Fibroblast of villous mesenchyme (primary cell): ENCODE measurements at regions not wholly inside any gene's neighbourhood (a gene's known extent, or its start where the extent isn't known, plus 50 kb on each side); places are given as distances from the start of the nearest gene placed in this dataset.
"Not testable (repeated sequence)": the region's sequence is repeated elsewhere in the genome, so short reads cannot be mapped to it uniquely, and the experiment has no call there.

ENCODE experiments used
- DNase-seq: peaks from one replicate; pipeline ENCODE4 v3.0.0-alpha.2; 2010; ENCODE audit warnings: low read depth
- H3K4me3 ChIP-seq: 2 replicates; pipeline ENCODE4 v1.5.1; 2011; ENCODE audit warnings: low read depth, mild to moderate bottlenecking, low read length
- CTCF ChIP-seq: IDR thresholded peaks from 2 replicates; pipeline ENCODE4 v1.5.1; 2012; ENCODE audit warnings: low read depth, mild to moderate bottlenecking, low read length; ENCODE audit not compliant: insufficient read depth

- no peak for TF ChIP-seq CTCF
- DNase-seq: no peak
These were observed 124.3 kb downstream of the PCDH10 start for GRCh38 chr4:133273401-133273800.

GRCh38 chr4:133270021-133270570 is 121.0 kb downstream of the PCDH10 start:
- DNase-seq: peak; percentile 1
- H3K4me3 ChIP-seq: no peak overlapping the region
- no peak for TF ChIP-seq CTCF

More at GRCh38 chr4:133273401-133273800, 124.3 kb downstream of the PCDH10 start:
- no peak overlapping the region for H3K4me3 ChIP-seq

- H3K4me3 ChIP-seq: no peak overlapping the region
- DNase-seq: no peak
- no peak for TF ChIP-seq CTCF
These were observed 119.1 kb downstream of the PCDH10 start for GRCh38 chr4:133268205-133268604.

GRCh38 chr4:133267506-133267905 is 118.4 kb downstream of the PCDH10 start:
- DNase-seq, H3K4me3 ChIP-seq: not testable (repeated sequence)

- DNase-seq, H3K4me3 ChIP-seq: not testable (repeated sequence)
These were observed 117.9 kb downstream of the PCDH10 start for GRCh38 chr4:133266966-133267365.

- not testable (repeated sequence) for H3K4me3 ChIP-seq
These were observed 115.2 kb downstream of the PCDH10 start for GRCh38 chr4:133264251-133264650.

GRCh38 chr4:133263104-133263503 is 114.0 kb downstream of the PCDH10 start:
- DNase-seq: no peak
- H3K4me3 ChIP-seq: no peak overlapping the region
- TF ChIP-seq CTCF: no peak

More at GRCh38 chr4:133264251-133264650, 115.2 kb downstream of the PCDH10 start:
- DNase-seq: not testable (repeated sequence)

GRCh38 chr4:133247861-133248260 is 98.8 kb downstream of the PCDH10 start:
- no peak for TF ChIP-seq CTCF

GRCh38 chr4:133245226-133245625 is 96.1 kb downstream of the PCDH10 start:
- no peak for TF ChIP-seq CTCF
- no peak overlapping the region for H3K4me3 ChIP-seq
- no peak for DNase-seq

More at GRCh38 chr4:133247861-133248260, 98.8 kb downstream of the PCDH10 start:
- no peak for DNase-seq
- no peak overlapping the region for H3K4me3 ChIP-seq
